Neural cell (in vitro differentiated cells): ENCODE measurements at regions not wholly inside any gene's neighbourhood (a gene's known extent, or its start where the extent isn't known, plus 50 kb on each side); places are given as distances from the start of the nearest gene placed in this dataset.

ENCODE experiments used
- EP300 ChIP-seq: fragments of 450-650 bp; conservative IDR thresholded peaks from 2 replicates; pipeline ENCODE4 v1.6.1; 2014; ENCODE audit warnings: antibody characterized with exemption, mild to moderate bottlenecking, moderate library complexity; ENCODE audit not compliant: poor library complexity, severe bottlenecking
- POLR2AphosphoS5 ChIP-seq: IDR thresholded peaks from 2 replicates; pipeline ENCODE4 v1.6.1; 2012
- RAD21 ChIP-seq: fragments of 450-650 bp; conservative IDR thresholded peaks from 2 replicates; pipeline ENCODE4 v1.6.1; 2014; ENCODE audit warnings: antibody characterized with exemption, mild to moderate bottlenecking, moderate library complexity
- TAF1 ChIP-seq: IDR thresholded peaks from 2 replicates; pipeline ENCODE4 v1.6.1; 2012; ENCODE audit warnings: low read depth
- TF ChIP-seq, protein P1 (sequence below): fragments of 450-650 bp; IDR thresholded peaks from 2 replicates; pipeline ENCODE4 v1.5.1; 2014; ENCODE audit warnings: antibody characterized with exemption, mild to moderate bottlenecking, moderate library complexity; ENCODE audit not compliant: poor library complexity, severe bottlenecking

DNA sequence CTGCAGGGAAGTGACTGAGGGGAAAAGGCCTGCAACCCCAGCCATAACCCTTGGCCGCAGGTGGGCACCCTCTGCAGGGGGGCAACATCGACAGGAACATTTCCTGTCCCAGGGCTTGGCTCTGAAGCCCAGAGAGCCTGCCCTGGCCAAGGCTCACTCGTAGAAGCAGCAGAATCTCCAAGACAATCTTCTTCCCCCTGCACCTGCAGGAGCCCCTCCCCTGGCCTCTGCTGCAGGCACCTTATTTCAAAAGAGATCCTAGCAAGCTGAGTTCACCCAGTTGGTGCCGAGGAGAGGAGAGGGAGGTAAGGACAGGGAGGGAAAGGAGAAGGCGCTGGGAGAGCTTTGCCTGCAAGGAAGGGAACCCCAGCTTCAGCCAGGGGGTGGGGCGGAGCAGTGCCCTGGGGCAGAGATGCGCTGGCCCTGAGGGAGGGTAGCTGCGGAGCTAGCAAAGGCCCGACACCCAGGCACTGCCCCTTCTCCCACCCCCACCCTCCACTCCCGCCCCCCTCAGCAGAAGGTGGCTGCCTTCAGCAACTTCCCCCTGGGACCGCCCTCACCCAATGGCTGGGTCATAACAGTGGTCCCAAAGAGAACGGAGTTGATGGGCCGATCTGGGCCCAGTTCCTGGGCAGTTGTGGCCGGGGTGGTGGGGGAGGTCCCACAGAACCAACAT, 104.3 kb upstream of the TNRC6C start:
- TF ChIP-seq, protein P1, sequence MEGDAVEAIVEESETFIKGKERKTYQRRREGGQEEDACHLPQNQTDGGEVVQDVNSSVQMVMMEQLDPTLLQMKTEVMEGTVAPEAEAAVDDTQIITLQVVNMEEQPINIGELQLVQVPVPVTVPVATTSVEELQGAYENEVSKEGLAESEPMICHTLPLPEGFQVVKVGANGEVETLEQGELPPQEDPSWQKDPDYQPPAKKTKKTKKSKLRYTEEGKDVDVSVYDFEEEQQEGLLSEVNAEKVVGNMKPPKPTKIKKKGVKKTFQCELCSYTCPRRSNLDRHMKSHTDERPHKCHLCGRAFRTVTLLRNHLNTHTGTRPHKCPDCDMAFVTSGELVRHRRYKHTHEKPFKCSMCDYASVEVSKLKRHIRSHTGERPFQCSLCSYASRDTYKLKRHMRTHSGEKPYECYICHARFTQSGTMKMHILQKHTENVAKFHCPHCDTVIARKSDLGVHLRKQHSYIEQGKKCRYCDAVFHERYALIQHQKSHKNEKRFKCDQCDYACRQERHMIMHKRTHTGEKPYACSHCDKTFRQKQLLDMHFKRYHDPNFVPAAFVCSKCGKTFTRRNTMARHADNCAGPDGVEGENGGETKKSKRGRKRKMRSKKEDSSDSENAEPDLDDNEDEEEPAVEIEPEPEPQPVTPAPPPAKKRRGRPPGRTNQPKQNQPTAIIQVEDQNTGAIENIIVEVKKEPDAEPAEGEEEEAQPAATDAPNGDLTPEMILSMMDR: no peak
- TF ChIP-seq POLR2AphosphoS5 (no peak), EP300 (no peak), TAF1 (no peak), RAD21 (no peak)
